IMR-90 (cell line): ENCODE measurements at regions not wholly inside any gene's neighbourhood (a gene's known extent, or its start where the extent isn't known, plus 50 kb on each side); places are given as distances from the start of the nearest gene placed in this dataset.

Experiments
- ATAC-seq: fragments of 200-7000 bp; cut with Tn5 transposase; 2 replicates; pipeline ENCODE4 v1.9.1; 2020; ENCODE audit warnings: low read depth, mild to moderate bottlenecking, moderate library complexity
- BruUV-seq: library from RNA; stranded (reverse); fragments of 400-500 nt; replicated peaks from 2 replicates; lab custom pipeline; 2021; lab: Mats Ljungman, UMichigan
- CTCF ChIA-PET: fragments of 300-600 bp; formaldehyde crosslinking; extraction: SDS; loops from one replicate; lab custom pipeline; 2021; ENCODE audit warnings: antibody characterized with exemption; lab: Yijun Ruan, JAX
- POLR2A ChIA-PET: fragments of 300-600 bp; sonication (Branson Sonifier 250); formaldehyde crosslinking; loops from one replicate; lab custom pipeline; 2022; ENCODE audit warnings: antibody characterized with exemption; ENCODE audit not compliant: unreplicated experiment; lab: Charles Lee
- DNase-seq: peaks from one replicate; pipeline ENCODE4 v3.0.0; 2013
- H2AFZ ChIP-seq: replicated peaks from 2 replicates; pipeline ENCODE3; 2013; ENCODE audit warnings: low read length, mild to moderate bottlenecking; ENCODE audit not compliant: poor library complexity
- H2AK5ac ChIP-seq: 2 replicates; pipeline ENCODE4 v1.6.1; 2013; ENCODE audit warnings: low read depth, low read length, inconsistent platforms
- H2AK9ac ChIP-seq: replicated peaks from 2 replicates; pipeline ENCODE3; 2013; ENCODE audit warnings: mild to moderate bottlenecking, low read depth, low read length, moderate library complexity; ENCODE audit not compliant: poor library complexity
- H2BK120ac ChIP-seq: 2 replicates; pipeline ENCODE4 v1.6.1; 2013; ENCODE audit warnings: low read depth, low read length, inconsistent platforms
- H2BK15ac ChIP-seq: 3 replicates; pipeline ENCODE4 v1.6.1; 2013; ENCODE audit warnings: low read depth, low read length, inconsistent platforms
- H2BK20ac ChIP-seq: 2 replicates; pipeline ENCODE4 v1.6.1; 2013; ENCODE audit warnings: low read depth, mild to moderate bottlenecking, inconsistent platforms, low read length, moderate library complexity
- H2BK5ac ChIP-seq: 2 replicates; pipeline ENCODE4 v1.6.1; 2013; ENCODE audit warnings: mild to moderate bottlenecking, low read depth, low read length, inconsistent platforms; ENCODE audit not compliant: poor library complexity, severe bottlenecking
- H3K14ac ChIP-seq: replicated peaks from 2 replicates; pipeline ENCODE4 v1.6.1; 2013; ENCODE audit warnings: low read depth, low read length, inconsistent platforms
- H3K18ac ChIP-seq: 2 replicates; pipeline ENCODE4 v1.6.1; 2013; ENCODE audit warnings: low read depth, low read length, control low read depth
- H3K23ac ChIP-seq: 2 replicates; pipeline ENCODE4 v1.6.1; 2013; ENCODE audit warnings: low read depth, low read length, inconsistent platforms
- H3K27ac ChIP-seq: 2 replicates; pipeline ENCODE4 v1.5.1; 2013; ENCODE audit warnings: mild to moderate bottlenecking, control low read depth, low read length; ENCODE audit not compliant: insufficient read depth
- H3K27me3 ChIP-seq: 2 replicates; pipeline ENCODE4 v1.6.1; 2013; ENCODE audit warnings: low read length; ENCODE audit not compliant: control insufficient read depth, insufficient read depth
- H3K36me3 ChIP-seq: 2 replicates; pipeline ENCODE4 v1.6.1; 2013; ENCODE audit warnings: low read length, mixed read lengths; ENCODE audit not compliant: control insufficient read depth, insufficient read depth
- H3K4ac ChIP-seq: 2 replicates; pipeline ENCODE4 v1.6.1; 2013; ENCODE audit warnings: low read depth, low read length, inconsistent platforms
- H3K4me1 ChIP-seq: 2 replicates; pipeline ENCODE4 v1.6.1; 2013; ENCODE audit warnings: low read length, mixed read lengths; ENCODE audit not compliant: control insufficient read depth, insufficient read depth
- H3K4me2 ChIP-seq: 2 replicates; pipeline ENCODE4 v1.6.1; 2013; ENCODE audit warnings: low read depth, mild to moderate bottlenecking, control low read depth, low read length, moderate library complexity
- H3K4me3 ChIP-seq: 2 replicates; pipeline ENCODE4 v1.5.1; 2013; ENCODE audit warnings: low read depth, mild to moderate bottlenecking, control low read depth, low read length, moderate library complexity; ENCODE audit not compliant: insufficient read depth
- H3K56ac ChIP-seq: 2 replicates; pipeline ENCODE4 v1.6.1; 2013; ENCODE audit warnings: low read length, inconsistent platforms; ENCODE audit not compliant: insufficient read depth; ENCODE audit errors: extremely low read depth
- H3K79me1 ChIP-seq, 2 experiments: 2 replicates each; pipeline ENCODE4 v1.6.1; 2013; ENCODE audit warnings: low read length in 2 of 2, inconsistent platforms in 1 of 2, low read depth in 1 of 2
- H3K9ac ChIP-seq: 2 replicates; pipeline ENCODE4 v1.6.1; 2013; ENCODE audit warnings: low read depth, low read length, control low read depth
- H3K9me1 ChIP-seq: 2 replicates; pipeline ENCODE4 v1.6.1; 2013; ENCODE audit warnings: low read length, inconsistent platforms; ENCODE audit not compliant: insufficient read depth
- H3K9me3 ChIP-seq: 2 replicates; pipeline ENCODE4 v1.6.1; 2013; ENCODE audit warnings: low read length; ENCODE audit not compliant: control insufficient read depth, insufficient read depth
- H4K20me1 ChIP-seq: 2 replicates; pipeline ENCODE4 v1.6.1; 2013; ENCODE audit warnings: low read length, inconsistent platforms; ENCODE audit not compliant: insufficient read depth
- H4K5ac ChIP-seq: 2 replicates; pipeline ENCODE4 v1.6.1; 2013; ENCODE audit warnings: mild to moderate bottlenecking, low read depth, low read length, control low read depth
- H4K8ac ChIP-seq, 2 experiments: 2 replicates each; pipeline ENCODE4 v1.6.1; 2013; ENCODE audit warnings: low read depth in 2 of 2, low read length in 2 of 2, control low read depth in 1 of 2, inconsistent platforms in 1 of 2
- H4K91ac ChIP-seq: 2 replicates; pipeline ENCODE4 v1.6.1; 2013; ENCODE audit warnings: low read depth, low read length, inconsistent platforms; ENCODE audit not compliant: insufficient read depth
- FOS ChIP-seq: fragments of 150-350 bp; IDR thresholded peaks from 2 replicates; pipeline ENCODE4 v1.6.1; 2016; ENCODE audit warnings: low read depth, low read length
- MAFK ChIP-seq: IDR thresholded peaks from 2 replicates; pipeline ENCODE4 v1.6.1; 2012; ENCODE audit warnings: low read depth, low read length, improper control_type of control experiment
- MAZ ChIP-seq: IDR thresholded peaks from 2 replicates; pipeline ENCODE4 v1.6.1; 2012; ENCODE audit warnings: low read depth, mild to moderate bottlenecking, low read length, improper control_type of control experiment, moderate library complexity, borderline replicate concordance
- POLR2A ChIP-seq: IDR thresholded peaks from 2 replicates; pipeline ENCODE4 v1.6.1; 2012; ENCODE audit warnings: mild to moderate bottlenecking, low read depth, low read length
- RAD21 ChIP-seq: IDR thresholded peaks from 2 replicates; pipeline ENCODE4 v1.6.1; 2012; ENCODE audit warnings: low read length, improper control_type of control experiment
- RFX5 ChIP-seq: IDR thresholded peaks from 2 replicates; pipeline ENCODE4 v1.8.0; 2012; ENCODE audit warnings: low read depth, mild to moderate bottlenecking, low read length, moderate library complexity
- SMC3 ChIP-seq: fragments of 150-350 bp; IDR thresholded peaks from 2 replicates; pipeline ENCODE4 v1.6.1; 2016; ENCODE audit warnings: low read depth, mild to moderate bottlenecking, antibody characterized with exemption, low read length, moderate library complexity
- WGBS, 2 experiments: methylation state at CpG; one replicate each; pipeline versions ENCODE4 v1.1.5 to v1.1.7; 2013; ENCODE audit warnings: missing lambda C conversion rate in 2 of 2; ENCODE audit not compliant: insufficient read length in 1 of 2; ENCODE audit errors: extremely low coverage in 2 of 2; 5-methylcytosine and 5-hydroxymethylcytosine counted together
- dilution Hi-C: fragments of 300-500 bp; cut with HindIII; formaldehyde crosslinking; loops from one replicate; pipeline ENCODE4 v1.14.3; 2018; ENCODE audit warnings: low sequenced_read_pairs; ENCODE audit not compliant: unreplicated experiment
- in situ Hi-C: fragments of 300-500 bp; cut with MboI; formaldehyde crosslinking; loops from 3 replicates; pipeline ENCODE4 v1.14.3; 2019; ENCODE audit warnings: low sequenced_read_pairs, inconsistent platforms, mixed read lengths
- intact Hi-C: fragments of 100-400 bp; cut with micrococcal nuclease; formaldehyde crosslinking; loops from 2 replicates; pipeline ENCODE4 v1.10.0; 2022
- TF ChIP-seq, protein P1 (sequence below): fragments of 150-350 bp; IDR thresholded peaks from 2 replicates; pipeline ENCODE4 v1.6.1; 2017; ENCODE audit warnings: mild to moderate bottlenecking, antibody characterized with exemption, low read length, low read depth
- TF ChIP-seq, protein P2 (sequence below): fragments of 150-350 bp; IDR thresholded peaks from 2 replicates; pipeline ENCODE4 v1.6.1; 2016; ENCODE audit warnings: low read depth, mild to moderate bottlenecking, low read length, moderate library complexity, borderline replicate concordance
- TF ChIP-seq, protein P3 (sequence below): conservative IDR thresholded peaks from 2 replicates; pipeline ENCODE4 v1.5.1; 2012; ENCODE audit warnings: mild to moderate bottlenecking, low read depth, low read length, improper control_type of control experiment

DNA sequence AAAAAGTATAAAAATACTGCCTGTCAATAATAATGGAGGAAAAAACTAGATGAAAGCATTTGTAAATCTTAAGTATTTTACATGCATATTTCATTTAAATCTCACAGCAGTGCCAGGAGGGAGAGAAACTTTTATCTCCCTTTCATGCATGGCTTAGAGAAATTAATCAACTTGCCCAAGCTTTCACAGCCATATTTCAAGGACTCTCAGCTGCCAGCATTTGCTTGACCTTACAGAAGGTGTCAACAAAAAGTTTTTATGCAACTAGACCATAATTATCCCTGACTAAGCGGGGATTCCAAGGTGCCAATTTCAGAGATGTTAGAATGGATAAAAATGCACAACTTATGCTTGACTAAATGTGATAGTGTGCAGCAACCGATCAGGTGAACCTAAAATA, 125.4 kb downstream of the ZFAND4 start:
- no peak for ATAC-seq
- DNase-seq = no peak
- Histone ChIP-seq H4K8ac (no peak overlapping the region), H2AK5ac (no peak overlapping the region), H2BK15ac (no peak overlapping the region), H3K9me3 (no peaks in the 10 kb centered on the region), H2BK20ac (no peak overlapping the region), H3K18ac (no peak overlapping the region), H2BK120ac (no peak overlapping the region), H3K9me1 (no peaks in the 10 kb centered on the region), H3K4ac (no peak overlapping the region), H3K4me1 (no peaks in the 10 kb centered on the region), H3K79me1 (no peaks in the 10 kb centered on the region; a peak in 1 of 4 replicates), H3K23ac (no peak overlapping the region), H4K20me1 (no peaks in the 10 kb centered on the region), H3K14ac (no peak overlapping the region), H3K36me3 (no peaks in the 10 kb centered on the region), H3K9ac (no peak overlapping the region), H3K56ac (no peak overlapping the region), H4K91ac (no peak overlapping the region), H2AFZ (no peak overlapping the region), H2BK5ac (no peak overlapping the region), H3K4me3 (no peak overlapping the region), H3K4me2 (no peak overlapping the region), H4K5ac (no peak overlapping the region), H2AK9ac (no peak overlapping the region), H3K27me3 (no peaks in the 10 kb centered on the region), H3K27ac (no peak overlapping the region)
- WGBS, 2 experiments = 100% methylated on average over 1 of the region's 2 CpGs; no CpG with 5 or more reads in 1 of the 2 experiments
- dilution Hi-C loops (no loop called here), in situ Hi-C loops (no loop called here), intact Hi-C loops (no loop called here)
- no TSS peak for BruUV-seq
- TF ChIP-seq RFX5 = no peak
- TF ChIP-seq, protein P1, sequence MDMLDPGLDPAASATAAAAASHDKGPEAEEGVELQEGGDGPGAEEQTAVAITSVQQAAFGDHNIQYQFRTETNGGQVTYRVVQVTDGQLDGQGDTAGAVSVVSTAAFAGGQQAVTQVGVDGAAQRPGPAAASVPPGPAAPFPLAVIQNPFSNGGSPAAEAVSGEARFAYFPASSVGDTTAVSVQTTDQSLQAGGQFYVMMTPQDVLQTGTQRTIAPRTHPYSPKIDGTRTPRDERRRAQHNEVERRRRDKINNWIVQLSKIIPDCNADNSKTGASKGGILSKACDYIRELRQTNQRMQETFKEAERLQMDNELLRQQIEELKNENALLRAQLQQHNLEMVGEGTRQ = no peak
- TF ChIP-seq SMC3 = no peak
- TF ChIP-seq MAZ = no peak
- TF ChIP-seq RAD21 = no peak
- TF ChIP-seq, protein P2, sequence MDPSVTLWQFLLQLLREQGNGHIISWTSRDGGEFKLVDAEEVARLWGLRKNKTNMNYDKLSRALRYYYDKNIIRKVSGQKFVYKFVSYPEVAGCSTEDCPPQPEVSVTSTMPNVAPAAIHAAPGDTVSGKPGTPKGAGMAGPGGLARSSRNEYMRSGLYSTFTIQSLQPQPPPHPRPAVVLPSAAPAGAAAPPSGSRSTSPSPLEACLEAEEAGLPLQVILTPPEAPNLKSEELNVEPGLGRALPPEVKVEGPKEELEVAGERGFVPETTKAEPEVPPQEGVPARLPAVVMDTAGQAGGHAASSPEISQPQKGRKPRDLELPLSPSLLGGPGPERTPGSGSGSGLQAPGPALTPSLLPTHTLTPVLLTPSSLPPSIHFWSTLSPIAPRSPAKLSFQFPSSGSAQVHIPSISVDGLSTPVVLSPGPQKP = no peak
- no peak for TF ChIP-seq FOS
- no peak for TF ChIP-seq MAFK
- no peak for TF ChIP-seq POLR2A
- TF ChIP-seq, protein P3, sequence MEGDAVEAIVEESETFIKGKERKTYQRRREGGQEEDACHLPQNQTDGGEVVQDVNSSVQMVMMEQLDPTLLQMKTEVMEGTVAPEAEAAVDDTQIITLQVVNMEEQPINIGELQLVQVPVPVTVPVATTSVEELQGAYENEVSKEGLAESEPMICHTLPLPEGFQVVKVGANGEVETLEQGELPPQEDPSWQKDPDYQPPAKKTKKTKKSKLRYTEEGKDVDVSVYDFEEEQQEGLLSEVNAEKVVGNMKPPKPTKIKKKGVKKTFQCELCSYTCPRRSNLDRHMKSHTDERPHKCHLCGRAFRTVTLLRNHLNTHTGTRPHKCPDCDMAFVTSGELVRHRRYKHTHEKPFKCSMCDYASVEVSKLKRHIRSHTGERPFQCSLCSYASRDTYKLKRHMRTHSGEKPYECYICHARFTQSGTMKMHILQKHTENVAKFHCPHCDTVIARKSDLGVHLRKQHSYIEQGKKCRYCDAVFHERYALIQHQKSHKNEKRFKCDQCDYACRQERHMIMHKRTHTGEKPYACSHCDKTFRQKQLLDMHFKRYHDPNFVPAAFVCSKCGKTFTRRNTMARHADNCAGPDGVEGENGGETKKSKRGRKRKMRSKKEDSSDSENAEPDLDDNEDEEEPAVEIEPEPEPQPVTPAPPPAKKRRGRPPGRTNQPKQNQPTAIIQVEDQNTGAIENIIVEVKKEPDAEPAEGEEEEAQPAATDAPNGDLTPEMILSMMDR = no peak
- ChIA-PET CTCF (no interaction called here), POLR2A (no interaction called here)
